GM12891 (cell line): ENCODE measurements at regions not wholly inside any gene's neighbourhood (a gene's known extent, or its start where the extent isn't known, plus 50 kb on each side); places are given as distances from the start of the nearest gene placed in this dataset.

Experiments
- PAX5 ChIP-seq: IDR thresholded peaks from 2 replicates; pipeline ENCODE4 v1.6.1; 2011; ENCODE audit warnings: low read length, moderate library complexity, mild to moderate bottlenecking; ENCODE audit not compliant: insufficient read depth, severe bottlenecking
- POLR2A ChIP-seq: IDR thresholded peaks from 2 replicates; pipeline ENCODE4 v1.6.1; 2011; ENCODE audit warnings: low read depth, low read length, control low read depth
- POLR2AphosphoS5 ChIP-seq: IDR thresholded peaks from 2 replicates; pipeline ENCODE4 v1.6.1; 2011; ENCODE audit warnings: low read depth, low read length, control low read depth
- SPI1 ChIP-seq: IDR thresholded peaks from 2 replicates; pipeline ENCODE4 v1.6.1; 2011; ENCODE audit warnings: low read depth, low read length, control low read depth
- TAF1 ChIP-seq: IDR thresholded peaks from 2 replicates; pipeline ENCODE4 v1.6.1; 2011; ENCODE audit warnings: low read depth, low read length, control low read depth

GRCh38 chr7:113188396-113188795 lies 70.0 kb upstream of the SMIM30 start:
- TF ChIP-seq POLR2A: no peak
- TF ChIP-seq POLR2AphosphoS5: no peak
- no peak for TF ChIP-seq PAX5
- no peak for TF ChIP-seq TAF1
- no peak for TF ChIP-seq SPI1
